Neuronal stem cell (in vitro differentiated cells): ENCODE measurements at regions not wholly inside any gene's neighbourhood (a gene's known extent, or its start where the extent isn't known, plus 50 kb on each side); places are given as distances from the start of the nearest gene placed in this dataset.

Experiments used
- DNase-seq: peaks from one replicate; pipeline ENCODE4 v3.0.0-alpha.2; 2013; ENCODE audit warnings: low spot score
- H2AFZ ChIP-seq: one replicate; pipeline ENCODE4 v1.6.1; 2013; ENCODE audit warnings: mild to moderate bottlenecking, low read length, inconsistent platforms
- H2AK5ac ChIP-seq: 2 replicates; pipeline ENCODE4 v1.6.1; 2013; ENCODE audit warnings: low read depth, mild to moderate bottlenecking, inconsistent platforms, low read length, moderate library complexity, mixed read lengths
- H2BK120ac ChIP-seq: 2 replicates; pipeline ENCODE4 v1.6.1; 2013; ENCODE audit warnings: low read depth, mild to moderate bottlenecking, inconsistent platforms, low read length, moderate library complexity, mixed read lengths
- H2BK12ac ChIP-seq: one replicate; pipeline ENCODE4 v1.6.1; 2013; ENCODE audit warnings: low read length, inconsistent platforms
- H2BK15ac ChIP-seq: 2 replicates; pipeline ENCODE4 v1.6.1; 2013; ENCODE audit warnings: mild to moderate bottlenecking, low read length, inconsistent platforms, mixed read lengths
- H2BK5ac ChIP-seq: one replicate; pipeline ENCODE4 v1.6.1; 2013; ENCODE audit warnings: inconsistent platforms, mild to moderate bottlenecking, low read length, moderate library complexity
- H3K14ac ChIP-seq: one replicate; pipeline ENCODE4 v1.6.1; 2013; ENCODE audit warnings: low read length, inconsistent platforms
- H3K18ac ChIP-seq: 2 replicates; pipeline ENCODE4 v1.6.1; 2013; ENCODE audit warnings: low read length, inconsistent platforms
- H3K23ac ChIP-seq: 2 replicates; pipeline ENCODE4 v1.6.1; 2013; ENCODE audit warnings: low read depth, mild to moderate bottlenecking, mixed read lengths, low read length, inconsistent platforms; ENCODE audit not compliant: poor library complexity
- H3K27ac ChIP-seq: replicated peaks from 3 replicates; pipeline ENCODE4 v1.5.1; 2013; ENCODE audit warnings: low read length, inconsistent platforms
- H3K27me3 ChIP-seq, 3 experiments: 2 replicates each; pipeline ENCODE4 v1.6.1; 2013; ENCODE audit warnings: low read length in 3 of 3, mild to moderate bottlenecking in 2 of 3, inconsistent platforms in 1 of 3, low read depth in 1 of 3, mixed read lengths in 1 of 3, moderate library complexity in 1 of 3; ENCODE audit not compliant: control insufficient read depth in 3 of 3, insufficient read depth in 3 of 3
- H3K36me3 ChIP-seq, 2 donors: replicated peaks in 1 of 2; 2 replicates each; pipeline ENCODE4 v1.6.1; 2013; ENCODE audit warnings: low read length in 2 of 2; ENCODE audit not compliant: control insufficient read depth in 2 of 2, insufficient read depth in 2 of 2
- H3K4ac ChIP-seq: 2 replicates; pipeline ENCODE4 v1.6.1; 2013; ENCODE audit warnings: inconsistent platforms, mild to moderate bottlenecking, low read length, moderate library complexity
- H3K4me1 ChIP-seq, 2 donors: 1 replicate in 1 of 2; 2 replicates in 1 of 2; pipeline ENCODE4 v1.6.1; 2013; ENCODE audit warnings: low read length in 2 of 2, low read depth in 1 of 2; ENCODE audit not compliant: control insufficient read depth in 2 of 2, insufficient read depth in 1 of 2
- H3K4me2 ChIP-seq: one replicate; pipeline ENCODE4 v1.6.1; 2013; ENCODE audit warnings: mild to moderate bottlenecking, low read length, inconsistent platforms; ENCODE audit not compliant: insufficient read depth, poor library complexity, severe bottlenecking
- H3K4me3 ChIP-seq, 2 donors: 2 replicates each; pipeline ENCODE4 v1.5.1; 2013; ENCODE audit warnings: low read length in 2 of 2, mild to moderate bottlenecking in 2 of 2, inconsistent platforms in 1 of 2, moderate library complexity in 1 of 2
- H3K79me1 ChIP-seq: one replicate; pipeline ENCODE4 v1.6.1; 2013; ENCODE audit warnings: low read depth, mild to moderate bottlenecking, inconsistent platforms, low read length, moderate library complexity
- H3K9ac ChIP-seq: one replicate; pipeline ENCODE4 v1.6.1; 2013; ENCODE audit warnings: mild to moderate bottlenecking, low read depth, low read length, inconsistent platforms; ENCODE audit not compliant: poor library complexity
- H3K9me3 ChIP-seq, 2 donors: replicated peaks in 1 of 2; 2 replicates each; pipeline versions ENCODE3 to v1.6.1; 2013; ENCODE audit warnings: low read length in 2 of 2, mild to moderate bottlenecking in 2 of 2, inconsistent platforms in 1 of 2, low read depth in 1 of 2, mixed read lengths in 1 of 2, moderate library complexity in 1 of 2; ENCODE audit not compliant: control insufficient read depth in 2 of 2, insufficient read depth in 1 of 2
- H4K8ac ChIP-seq: one replicate; pipeline ENCODE4 v1.6.1; 2013; ENCODE audit warnings: low read depth, mild to moderate bottlenecking, inconsistent platforms, low read length, moderate library complexity
- H4K91ac ChIP-seq: one replicate; pipeline ENCODE4 v1.6.1; 2013; ENCODE audit warnings: low read length, low read depth, mild to moderate bottlenecking, inconsistent platforms; ENCODE audit not compliant: poor library complexity
- WGBS, 2 donors: extraction: QIAGEN DNeasy Blood & Tissue Kit; methylation state at CpG; one replicate each; pipeline ENCODE4 v1.1.7; 2013; ENCODE audit warnings: missing lambda C conversion rate in 2 of 2, mixed read lengths in 1 of 2; ENCODE audit not compliant: insufficient read length in 2 of 2, insufficient replicate concordance in 1 of 2; ENCODE audit errors: extremely low coverage in 2 of 2; 5-methylcytosine and 5-hydroxymethylcytosine counted together

DNA sequence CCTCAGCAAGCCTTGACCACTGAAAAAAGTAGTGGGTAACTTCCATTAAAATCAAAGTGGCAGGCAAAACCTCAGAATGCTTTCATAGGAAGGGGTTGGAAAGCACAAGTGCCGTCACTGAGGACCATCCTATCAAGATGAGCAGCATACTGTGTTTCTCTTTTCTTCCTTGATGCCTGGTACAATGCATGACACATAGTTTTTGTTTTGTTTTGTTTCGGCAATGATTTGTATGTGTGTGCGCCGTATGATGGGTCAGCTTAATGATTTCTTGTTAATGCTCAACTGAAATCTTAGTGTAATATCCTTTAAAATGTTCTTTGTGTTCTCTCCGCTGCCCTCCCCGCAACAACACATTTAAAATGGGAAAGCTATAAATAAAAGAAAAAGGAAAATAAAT is 476.4 kb upstream of the KCNMB2 start:
- H3K27me3 ChIP-seq = no peaks in the 10 kb centered on the region

DNA sequence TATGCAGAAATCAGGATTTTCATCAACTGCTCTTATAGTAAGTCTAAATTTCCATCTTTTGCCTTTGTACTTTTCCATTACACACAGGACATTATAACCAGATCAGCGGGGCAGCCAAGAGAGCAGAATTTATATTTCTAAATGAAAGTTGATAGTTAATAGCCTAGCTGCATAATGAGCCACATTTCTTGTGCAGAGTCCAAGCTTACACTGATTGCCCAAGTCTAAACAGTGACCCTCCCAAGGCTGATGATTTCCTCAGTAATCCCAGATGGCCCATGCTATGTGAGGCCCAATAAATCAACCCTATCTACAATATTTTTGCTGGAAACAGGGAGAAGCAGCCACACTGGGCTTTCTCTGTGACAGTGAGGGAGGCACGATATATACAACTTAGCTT is 475.8 kb upstream of the KCNMB2 start:
- H3K4me2 ChIP-seq = no peak overlapping the region
- no peak overlapping the region for H2BK120ac ChIP-seq
- no peak overlapping the region for H3K18ac ChIP-seq
- H4K8ac ChIP-seq = no peak overlapping the region
- no peak overlapping the region for H2BK12ac ChIP-seq
- no peak overlapping the region for H2AK5ac ChIP-seq
- no peak overlapping the region for H3K9ac ChIP-seq
- no peak overlapping the region for H3K4ac ChIP-seq
- no peak for DNase-seq
- H3K4me3 ChIP-seq = no peak overlapping the region
- WGBS, 2 donors = no CpG with 5 or more reads among the region's 2 CpGs
- no peak overlapping the region for H3K27ac ChIP-seq
- peaks cover 0 to 7% of the 10 kb centered on the region in 2 donors for H3K9me3 ChIP-seq
- no peak overlapping the region for H3K23ac ChIP-seq
- no peaks in the 10 kb centered on the region for H3K79me1 ChIP-seq
- no peaks in the 10 kb centered on the region for H3K36me3 ChIP-seq
- H4K91ac ChIP-seq = no peak overlapping the region
- H3K4me1 ChIP-seq = peaks cover 0 to 2% of the 10 kb centered on the region in 2 donors
- no peaks in the 10 kb centered on the region for H3K27me3 ChIP-seq
- H2BK15ac ChIP-seq = no peak overlapping the region
- H2AFZ ChIP-seq = no peak overlapping the region
- no peak overlapping the region for H2BK5ac ChIP-seq
- no peak overlapping the region for H3K14ac ChIP-seq

More for the DNA sequence above, 476.4 kb upstream of the KCNMB2 start:
- Histone ChIP-seq H2BK12ac (no peak overlapping the region), H3K36me3 (no peaks in the 10 kb centered on the region), H2BK5ac (no peak overlapping the region), H3K18ac (no peak overlapping the region), H3K4ac (no peak overlapping the region), H3K23ac (no peak overlapping the region), H3K4me1 (peaks cover 0 to 2% of the 10 kb centered on the region in 2 donors), H2BK120ac (no peak overlapping the region), H3K9ac (no peak overlapping the region), H3K4me3 (no peak overlapping the region), H3K79me1 (no peaks in the 10 kb centered on the region), H3K9me3 (peaks cover 0 to 2% of the 10 kb centered on the region in 2 donors), H2BK15ac (no peak overlapping the region), H3K4me2 (no peak overlapping the region), H3K27ac (no peak overlapping the region), H4K91ac (no peak overlapping the region), H2AK5ac (no peak overlapping the region), H3K14ac (no peak overlapping the region), H4K8ac (no peak overlapping the region), H2AFZ (no peak overlapping the region)
- DNase-seq = no peak
- no CpG with 5 or more reads among the region's 6 CpGs for WGBS, 2 donors

DNA sequence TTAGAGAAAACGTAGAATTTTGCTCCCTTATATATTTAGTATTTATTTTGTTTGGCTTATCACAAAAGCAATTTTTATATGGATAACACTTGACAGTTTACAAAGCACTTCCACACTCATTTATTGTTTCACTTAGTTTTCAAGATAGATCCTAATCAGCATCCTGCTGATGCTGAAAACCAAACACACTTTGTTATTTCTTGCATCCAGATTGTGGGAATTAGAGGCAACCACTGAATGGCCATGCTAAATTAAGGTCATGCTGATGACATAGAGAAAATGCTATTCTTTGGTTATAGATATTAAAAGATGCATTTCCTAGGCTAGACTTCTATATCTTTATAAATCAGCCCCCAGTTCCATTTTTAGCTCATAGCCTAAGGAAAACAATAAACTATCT is 474.1 kb upstream of the KCNMB2 start:
- Histone ChIP-seq H2BK5ac (no peak overlapping the region), H2AFZ (no peak overlapping the region), H3K79me1 (no peaks in the 10 kb centered on the region), H3K36me3 (no peaks in the 10 kb centered on the region), H2AK5ac (no peak overlapping the region), H4K91ac (no peak overlapping the region), H3K14ac (no peak overlapping the region), H2BK12ac (no peak overlapping the region), H3K27ac (no peak overlapping the region), H2BK15ac (no peak overlapping the region), H3K4me1 (peaks cover 0 to 2% of the 10 kb centered on the region in 2 donors), H3K4ac (no peak overlapping the region), H3K9me3 (peaks cover 0 to 7% of the 10 kb centered on the region in 2 donors), H3K18ac (no peak overlapping the region), H2BK120ac (no peak overlapping the region), H4K8ac (no peak overlapping the region), H3K4me3 (no peak overlapping the region), H3K23ac (no peak overlapping the region), H3K27me3 (no peaks in the 10 kb centered on the region), H3K9ac (no peak overlapping the region), H3K4me2 (no peak overlapping the region)
- WGBS, 2 donors = no CpG with 5 or more reads among the region's 1 CpG
- DNase-seq = no peak

DNA sequence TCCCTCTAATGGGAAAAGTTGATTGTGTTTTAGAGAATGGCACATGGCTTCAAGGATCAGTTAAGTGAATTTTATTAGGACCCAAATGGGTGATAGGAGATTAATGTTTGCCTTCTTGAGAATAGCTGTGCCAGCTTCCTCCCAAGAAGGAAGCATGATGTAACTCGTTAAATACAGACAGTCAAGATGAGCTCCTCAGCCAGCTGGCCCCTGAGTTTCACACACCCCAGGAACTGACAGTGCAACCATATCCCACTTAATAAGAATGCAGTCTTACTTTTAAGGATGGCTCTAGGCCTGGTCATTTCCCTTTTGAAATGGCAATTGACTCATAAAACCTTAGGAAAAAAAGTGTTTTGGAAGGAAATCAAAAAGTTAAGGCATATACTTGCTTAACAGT is 472.8 kb upstream of the KCNMB2 start:
- H3K4me1 ChIP-seq = peaks cover 0 to 2% of the 10 kb centered on the region in 2 donors
- no peak overlapping the region for H3K4ac ChIP-seq
- WGBS, 2 donors = no CpG with 5 or more reads among the region's 1 CpG

More for the DNA sequence above, 472.8 kb upstream of the KCNMB2 start:
- H2AFZ ChIP-seq = peak overlapping the region; percentile 45
- H2BK120ac ChIP-seq = no peak overlapping the region
- no peak overlapping the region for H3K14ac ChIP-seq
- H2BK15ac ChIP-seq = no peak overlapping the region
- H3K18ac ChIP-seq = no peak overlapping the region
- no peak for DNase-seq
- no peak overlapping the region for H2BK12ac ChIP-seq
- no peak overlapping the region for H3K9ac ChIP-seq
- H2BK5ac ChIP-seq = no peak overlapping the region
- no peaks in the 10 kb centered on the region for H3K36me3 ChIP-seq
- H3K9me3 ChIP-seq = peaks cover 0 to 5% of the 10 kb centered on the region in 2 donors
- no peaks in the 10 kb centered on the region for H3K79me1 ChIP-seq
- no peak overlapping the region for H4K8ac ChIP-seq
- no peak overlapping the region for H3K23ac ChIP-seq
- no peak overlapping the region for H3K4me2 ChIP-seq
- H3K4me3 ChIP-seq = no peak overlapping the region
- no peak overlapping the region for H3K27ac ChIP-seq
- H3K27me3 ChIP-seq = no peaks in the 10 kb centered on the region
- no peak overlapping the region for H2AK5ac ChIP-seq
- H4K91ac ChIP-seq = no peak overlapping the region
